ENCODE measurements at regions not wholly inside any gene's neighbourhood (a gene's known extent, or its start where the extent isn't known, plus 50 kb on each side); places are given as distances from the start of the nearest gene placed in this dataset.
"Not testable (repeated sequence)": the region's sequence is repeated elsewhere in the genome, so short reads cannot be mapped to it uniquely, and the experiment has no call there.

- no peak for DNase-seq (ENCODE audit: low read depth in 4 of 4, low spot score in 3 of 4)
Observed at GRCh38 chr2:142395291-142395690, 264.5 kb upstream of the LRP1B start.

- DNase-seq (ENCODE audit: low read depth in 4 of 4, low spot score in 3 of 4) = no peak
Observed at GRCh38 chr2:142380372-142380771, 249.6 kb upstream of the LRP1B start.

GRCh38 chr2:142362069-142362468 lies 231.3 kb upstream of the LRP1B start:
- DNase-seq (ENCODE audit: low read depth in 4 of 4, low spot score in 3 of 4) = not testable (repeated sequence)

GRCh38 chr2:142347751-142348150 lies 216.9 kb upstream of the LRP1B start:
- no peak for DNase-seq (ENCODE audit: low read depth in 4 of 4, low spot score in 3 of 4)

GRCh38 chr2:142339261-142339660 lies 208.4 kb upstream of the LRP1B start:
- DNase-seq (ENCODE audit: low read depth in 4 of 4, low spot score in 3 of 4) = no peak

- DNase-seq (ENCODE audit: low read depth in 4 of 4, low spot score in 3 of 4) = no peak
Observed at GRCh38 chr2:142332196-142332595, 201.4 kb upstream of the LRP1B start.

GRCh38 chr2:142330458-142330857 lies 199.6 kb upstream of the LRP1B start:
- no peak for DNase-seq (ENCODE audit: low read depth in 4 of 4, low spot score in 3 of 4)

- DNase-seq (ENCODE audit: low read depth in 4 of 4, low spot score in 3 of 4) = no peak
Observed at GRCh38 chr2:142325870-142326269, 195.1 kb upstream of the LRP1B start.

GRCh38 chr2:142323206-142323605 lies 192.4 kb upstream of the LRP1B start:
- no peak for DNase-seq (ENCODE audit: low read depth in 4 of 4, low spot score in 3 of 4)

- DNase-seq (ENCODE audit: low read depth in 4 of 4, low spot score in 3 of 4) = no peak
Observed at GRCh38 chr2:142321706-142322280, 191.0 kb upstream of the LRP1B start.

GRCh38 chr2:142320067-142320466 lies 189.3 kb upstream of the LRP1B start:
- DNase-seq (ENCODE audit: low read depth in 4 of 4, low spot score in 3 of 4) = no peak

GRCh38 chr2:142316049-142316448 lies 185.2 kb upstream of the LRP1B start:
- no peak for DNase-seq (ENCODE audit: low read depth in 4 of 4, low spot score in 3 of 4)

GRCh38 chr2:142315346-142315745 lies 184.5 kb upstream of the LRP1B start:
- DNase-seq (ENCODE audit: low read depth in 4 of 4, low spot score in 3 of 4) = no peak

- no peak for DNase-seq (ENCODE audit: low read depth in 4 of 4, low spot score in 3 of 4)
Observed at GRCh38 chr2:142314164-142314563, 183.3 kb upstream of the LRP1B start.

GRCh38 chr2:142310530-142310929 lies 179.7 kb upstream of the LRP1B start:
- DNase-seq (ENCODE audit: low read depth in 4 of 4, low spot score in 3 of 4) = no peak

GRCh38 chr2:142308744-142309143 lies 177.9 kb upstream of the LRP1B start:
- DNase-seq (ENCODE audit: low read depth in 4 of 4, low spot score in 3 of 4) = no peak

- no peak for DNase-seq (ENCODE audit: low read depth in 4 of 4, low spot score in 3 of 4)
Observed at GRCh38 chr2:142307616-142308115, 176.8 kb upstream of the LRP1B start.

GRCh38 chr2:142307086-142307485 lies 176.3 kb upstream of the LRP1B start:
- DNase-seq (ENCODE audit: low read depth in 4 of 4, low spot score in 3 of 4) = no peak

- no peak for DNase-seq (ENCODE audit: low read depth in 4 of 4, low spot score in 3 of 4)
Observed at GRCh38 chr2:142306131-142306530, 175.3 kb upstream of the LRP1B start.

GRCh38 chr2:142300517-142300916 lies 169.7 kb upstream of the LRP1B start:
- no peak for DNase-seq (ENCODE audit: low read depth in 4 of 4, low spot score in 3 of 4)

GRCh38 chr2:142299021-142299420 lies 168.2 kb upstream of the LRP1B start:
- DNase-seq (ENCODE audit: low read depth in 4 of 4, low spot score in 3 of 4) = no peak

- no peak for DNase-seq (ENCODE audit: low read depth in 4 of 4, low spot score in 3 of 4)
Observed at GRCh38 chr2:142294225-142294624, 163.4 kb upstream of the LRP1B start.

- DNase-seq (ENCODE audit: low read depth in 4 of 4, low spot score in 3 of 4) = no peak
Observed at GRCh38 chr2:142291969-142292368, 161.2 kb upstream of the LRP1B start.
